Erythroblast (primary cell): ENCODE measurements at regions not wholly inside any gene's neighbourhood (a gene's known extent, or its start where the extent isn't known, plus 50 kb on each side); places are given as distances from the start of the nearest gene placed in this dataset.

ENCODE experiments used
- GATA1 ChIP-seq: IDR thresholded peaks from 2 replicates; pipeline ENCODE4 v1.6.1; 2011; ENCODE audit warnings: low read depth, mild to moderate bottlenecking, control low read depth, low read length, moderate library complexity
- POLR2A ChIP-seq: IDR thresholded peaks from 2 replicates; pipeline ENCODE4 v1.6.1; 2011; ENCODE audit warnings: mild to moderate bottlenecking, low read length

DNA sequence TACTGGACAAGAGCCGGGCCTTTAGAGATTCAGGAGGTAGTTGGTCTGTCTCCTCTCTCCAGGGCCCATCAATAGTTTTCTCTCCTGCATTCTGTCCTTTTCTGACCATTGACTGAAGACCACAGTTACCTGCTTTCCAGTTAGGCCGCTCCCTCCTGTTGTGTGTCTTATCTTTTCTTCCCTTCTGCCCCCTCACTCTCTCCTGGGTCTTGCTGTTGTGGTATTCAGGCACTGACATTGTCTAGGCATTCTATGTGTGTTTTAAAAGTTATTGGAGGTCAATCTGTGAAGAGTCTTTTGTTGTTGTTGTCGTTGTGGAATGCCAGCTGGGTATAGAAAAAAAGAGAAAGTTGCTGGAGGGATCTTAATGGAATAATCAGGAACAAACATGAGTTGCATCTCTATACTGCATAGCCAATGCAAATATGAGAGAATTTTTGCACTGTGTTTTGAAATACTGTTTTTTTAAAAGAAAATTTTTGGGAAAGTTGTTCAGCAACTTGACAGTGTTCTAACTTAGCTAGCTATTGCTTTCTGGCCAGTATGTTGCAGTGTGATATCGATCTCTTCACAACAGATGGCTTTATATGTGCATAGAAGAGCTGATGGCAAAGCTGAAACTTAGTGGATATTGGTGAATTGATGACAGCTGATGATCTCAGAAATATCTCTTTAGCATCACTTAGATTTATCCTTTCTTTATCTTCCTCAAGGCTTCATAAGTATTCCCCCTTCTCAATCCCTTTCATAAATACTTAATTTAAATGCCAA, 240.7 kb downstream of the C4orf33 start:
- TF ChIP-seq POLR2A (no peak), GATA1 (no peak)
